ENCODE measurements at regions not wholly inside any gene's neighbourhood (a gene's known extent, or its start where the extent isn't known, plus 50 kb on each side); places are given as distances from the start of the nearest gene placed in this dataset.
"Not testable (repeated sequence)": the region's sequence is repeated elsewhere in the genome, so short reads cannot be mapped to it uniquely, and the experiment has no call there.

DNA sequence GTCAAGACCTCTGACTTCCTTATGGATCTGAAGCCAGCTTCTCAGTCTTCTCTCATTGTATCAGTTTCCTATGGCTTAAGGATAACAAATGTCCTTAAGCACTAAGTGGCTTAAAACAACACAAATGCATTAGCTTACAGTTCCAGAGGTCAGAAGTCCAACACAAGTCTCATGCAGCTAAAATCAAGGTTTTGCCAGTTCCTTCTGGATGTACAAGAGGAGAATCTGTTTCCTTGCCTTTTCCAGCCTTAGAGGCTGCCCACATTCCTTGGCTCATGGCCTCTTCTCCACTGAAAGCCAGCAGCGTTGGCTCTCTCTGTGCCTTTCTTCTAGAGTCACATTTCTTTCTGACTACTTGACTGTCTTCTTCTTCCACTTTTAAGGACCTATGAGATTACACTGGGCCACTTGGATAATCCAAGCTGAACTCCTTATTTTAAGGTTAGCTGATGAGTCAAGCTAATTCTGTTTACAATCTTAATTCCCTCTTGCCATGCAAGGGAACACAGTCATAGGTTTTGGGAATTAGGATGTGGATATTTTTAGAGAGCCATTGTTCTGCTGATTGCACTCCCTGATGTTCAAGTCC lies 179.0 kb downstream of the BCAS1 start:
- no peak for DNase-seq

DNA sequence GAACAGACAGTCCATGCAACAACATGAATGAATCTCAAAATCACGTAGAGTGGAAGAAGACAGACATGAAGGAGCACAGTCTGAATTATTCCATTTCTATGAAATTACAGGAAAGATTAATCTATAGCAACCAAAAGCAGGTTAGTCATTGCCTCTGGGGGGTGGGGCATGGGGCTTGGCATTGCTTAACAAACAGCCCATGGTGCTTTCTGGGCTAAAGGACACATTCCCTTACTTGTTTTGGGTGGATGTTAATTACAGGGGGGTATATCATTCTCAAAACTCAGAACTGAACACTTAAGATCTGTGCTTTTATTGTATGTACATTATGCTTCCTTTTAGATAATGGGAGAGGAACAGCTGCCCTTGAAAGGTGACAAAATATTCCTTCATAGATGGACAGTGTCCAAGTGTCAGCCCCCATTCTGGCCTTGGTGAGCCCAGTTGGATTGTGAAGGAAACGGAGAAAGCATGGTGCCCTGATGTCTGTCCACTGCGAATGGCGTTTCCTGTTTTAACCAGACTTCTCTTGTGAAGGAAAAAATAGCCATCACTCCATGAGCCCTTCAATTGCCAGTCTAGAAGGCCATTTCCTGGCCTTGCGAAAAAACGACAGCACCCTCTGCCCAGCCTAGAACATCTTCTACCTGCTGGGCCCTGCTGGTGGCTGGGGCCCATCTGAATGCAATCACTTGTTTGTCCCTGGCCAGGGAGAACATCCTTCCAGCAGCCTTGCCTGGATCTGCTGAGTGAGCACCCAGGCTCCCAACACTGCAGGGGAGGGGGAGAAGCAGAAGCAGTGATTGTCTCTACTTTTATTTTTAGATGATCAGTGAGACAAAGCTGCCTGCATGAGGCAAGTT lies 179.7 kb downstream of the BCAS1 start:
- no peak for DNase-seq

DNA sequence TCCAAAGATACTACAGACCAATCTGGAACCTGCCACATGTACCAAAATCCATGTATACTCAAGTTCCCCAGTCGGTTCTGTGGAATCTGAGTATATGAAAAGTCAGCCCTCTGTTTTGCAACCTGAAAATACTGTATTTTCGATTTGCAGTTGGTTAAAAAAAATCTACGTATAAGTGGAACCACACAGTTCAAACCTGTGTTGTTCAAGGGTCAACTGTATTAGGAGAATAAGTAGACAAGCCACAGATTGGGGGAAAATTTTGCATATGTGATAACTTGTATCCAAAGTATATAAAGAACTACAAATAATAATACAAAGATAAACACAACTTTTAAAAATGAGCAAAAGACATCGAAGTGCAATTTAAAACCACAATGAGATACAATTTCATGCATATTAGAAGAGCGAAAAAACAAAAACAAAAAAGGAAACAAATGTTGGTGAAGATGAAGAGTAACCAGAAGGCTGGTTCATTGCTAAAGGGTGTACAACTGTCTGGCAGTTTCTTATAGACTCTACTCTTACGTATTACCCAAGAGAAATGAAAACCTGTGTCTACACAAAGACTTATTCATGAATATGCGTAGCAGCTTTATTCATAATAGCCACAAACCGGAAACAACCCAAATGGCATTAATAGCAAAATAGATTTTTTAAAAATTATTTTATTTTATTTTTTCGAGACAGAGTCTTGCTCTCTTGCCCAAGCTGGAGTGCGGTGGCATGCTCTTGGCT lies 180.8 kb downstream of the BCAS1 start:
- no peak for DNase-seq

DNA sequence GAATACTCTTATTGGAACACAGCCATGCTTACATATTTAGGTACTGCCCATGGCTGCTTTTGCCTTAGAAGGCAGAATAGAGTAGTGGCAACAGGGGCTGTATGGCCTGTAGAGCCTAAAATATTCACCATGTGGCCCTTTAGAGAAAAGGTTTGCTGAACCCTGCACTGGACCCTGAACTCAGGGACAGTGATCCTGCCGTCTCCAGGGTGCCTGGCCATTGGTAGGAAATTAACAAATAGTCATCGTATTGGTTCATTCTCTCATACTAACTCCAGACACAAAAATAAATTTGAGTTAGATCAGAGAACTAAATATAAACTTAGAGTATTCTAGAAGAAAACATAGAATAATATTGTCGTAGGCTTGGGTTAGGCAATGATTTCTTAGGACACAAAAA lies 181.4 kb downstream of the BCAS1 start:
- DNase-seq = no peak

DNA sequence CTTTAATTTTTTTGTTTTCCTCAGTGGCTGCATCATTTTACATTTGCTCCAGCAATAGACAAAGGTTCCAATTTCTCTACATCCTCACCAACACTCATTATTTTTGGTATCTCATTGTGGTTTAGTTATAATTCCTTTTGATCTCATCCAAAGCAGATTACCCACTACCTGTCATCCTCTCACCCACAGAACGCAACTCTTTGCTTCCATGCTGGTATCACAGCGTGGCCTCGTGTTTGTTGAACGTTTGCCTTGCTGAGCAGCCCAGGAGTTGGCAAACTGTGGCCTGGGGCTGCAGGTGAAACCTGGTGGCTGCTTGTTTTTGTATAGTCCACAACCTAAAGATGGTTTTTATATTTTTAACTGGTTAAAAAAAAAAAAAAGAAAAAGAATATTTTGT lies 181.9 kb downstream of the BCAS1 start:
- DNase-seq = no peak

DNA sequence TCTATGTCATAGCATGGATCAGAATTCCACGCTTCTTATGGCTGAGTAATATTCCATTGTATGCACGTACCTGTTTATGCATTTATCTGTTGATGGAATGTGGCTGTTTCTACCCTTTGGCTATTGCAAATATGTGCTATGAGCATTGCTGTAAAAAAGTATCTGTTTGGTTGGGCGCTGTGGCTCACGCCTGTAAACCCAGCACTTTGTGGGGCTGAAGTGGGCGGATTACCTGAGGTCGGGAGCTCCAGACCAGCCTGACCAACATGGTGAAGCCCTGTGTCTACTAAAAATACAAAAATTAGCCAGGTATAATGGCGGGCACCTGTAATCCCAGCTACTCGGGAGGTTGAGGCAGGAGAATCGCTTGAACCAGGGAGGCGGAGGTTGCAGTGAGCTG lies 182.4 kb downstream of the BCAS1 start:
- DNase-seq = no peak

DNA sequence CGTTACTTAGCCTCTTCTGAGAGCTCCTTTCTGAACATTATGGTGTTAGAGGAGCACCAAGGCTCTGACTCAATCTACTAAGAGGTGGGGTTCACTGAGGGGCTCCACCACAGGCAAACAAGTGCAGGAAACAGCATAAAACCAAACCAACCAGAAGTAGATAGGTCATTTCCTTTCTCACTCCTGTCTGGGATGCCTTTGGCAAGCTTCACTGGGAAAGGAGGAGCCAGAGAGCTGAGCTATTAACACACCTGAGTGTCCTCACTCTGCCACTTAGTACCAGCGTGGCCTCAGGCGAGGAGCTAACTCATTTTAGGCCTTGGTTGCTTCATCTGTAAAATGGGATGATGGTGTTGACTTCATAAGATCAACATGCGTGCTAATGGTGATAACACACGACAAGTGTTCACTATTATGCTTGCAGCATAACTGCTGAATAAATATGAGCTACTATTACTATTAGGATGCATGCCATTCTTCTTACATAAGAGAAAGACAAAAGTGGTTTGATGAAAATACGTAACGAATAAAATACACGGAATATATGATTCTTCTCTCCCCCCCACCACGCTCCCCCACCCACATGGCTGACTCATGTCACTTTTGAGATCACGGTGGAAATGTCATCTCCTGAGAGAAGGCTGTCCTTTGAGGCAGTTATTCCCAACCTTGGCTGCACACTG lies 185.4 kb downstream of the BCAS1 start:
- no peak for DNase-seq

DNA sequence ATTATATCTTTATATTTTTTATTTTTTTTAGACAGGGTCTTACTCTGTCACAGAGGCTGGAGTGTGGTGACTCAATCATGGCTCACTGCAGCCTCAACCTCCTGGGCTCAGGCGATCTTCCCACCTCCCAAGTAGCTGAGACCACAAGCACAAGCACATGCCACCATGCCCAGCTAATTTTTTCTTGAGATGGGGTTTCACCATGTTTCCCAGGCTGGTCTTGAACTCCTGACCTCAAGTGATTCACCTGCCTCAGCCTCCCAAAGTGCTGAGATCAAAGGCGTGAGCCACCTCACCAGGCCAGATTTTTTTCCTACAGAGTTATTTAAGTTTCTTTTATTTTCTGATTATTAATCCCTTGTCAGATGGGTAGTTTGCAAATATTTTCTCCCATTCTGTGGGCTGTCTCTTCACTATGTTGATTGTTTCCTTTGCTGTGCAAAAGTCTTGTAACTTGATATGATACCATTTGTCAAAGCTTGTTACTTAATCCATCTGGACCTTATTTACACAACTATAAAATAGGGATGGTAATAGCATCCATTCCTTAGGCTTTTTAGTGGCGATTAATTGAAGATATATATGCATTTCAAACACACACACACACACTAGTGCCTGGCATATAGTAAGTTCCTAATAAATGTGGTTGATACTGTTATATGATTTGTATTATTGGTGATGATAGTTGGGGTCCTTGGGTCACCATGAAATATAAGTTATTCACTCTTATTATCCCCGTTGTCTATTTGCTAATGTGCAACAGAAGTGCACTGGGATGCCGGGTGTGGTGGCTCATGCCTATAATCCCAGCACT lies 187.1 kb downstream of the BCAS1 start:
- no peak for DNase-seq

DNA sequence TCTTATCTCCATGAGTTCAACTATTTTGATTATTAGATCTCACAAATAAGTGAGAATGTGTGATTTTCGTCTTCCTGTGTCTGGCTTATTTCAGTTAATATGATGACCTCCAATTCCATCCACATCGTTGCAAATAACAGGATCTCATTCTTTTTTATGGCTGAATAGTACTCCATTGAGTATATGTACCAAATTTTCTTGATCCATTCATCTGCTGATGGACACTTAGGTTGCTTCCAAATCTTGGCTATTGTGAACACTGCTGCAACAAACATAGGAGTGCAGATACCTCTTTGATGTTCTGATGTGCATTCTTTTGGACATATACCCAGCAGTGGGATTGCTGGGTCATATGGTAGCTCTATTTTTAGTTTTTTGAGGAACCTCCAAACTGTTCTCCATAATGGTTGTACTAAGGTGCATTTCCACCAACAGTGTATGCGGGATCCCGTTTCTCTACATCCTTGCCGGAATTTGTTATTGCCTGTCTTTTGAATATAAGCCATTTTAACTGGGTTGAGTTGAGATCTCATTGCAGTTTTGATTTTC lies 187.9 kb downstream of the BCAS1 start:
- DNase-seq = not testable (repeated sequence)

DNA sequence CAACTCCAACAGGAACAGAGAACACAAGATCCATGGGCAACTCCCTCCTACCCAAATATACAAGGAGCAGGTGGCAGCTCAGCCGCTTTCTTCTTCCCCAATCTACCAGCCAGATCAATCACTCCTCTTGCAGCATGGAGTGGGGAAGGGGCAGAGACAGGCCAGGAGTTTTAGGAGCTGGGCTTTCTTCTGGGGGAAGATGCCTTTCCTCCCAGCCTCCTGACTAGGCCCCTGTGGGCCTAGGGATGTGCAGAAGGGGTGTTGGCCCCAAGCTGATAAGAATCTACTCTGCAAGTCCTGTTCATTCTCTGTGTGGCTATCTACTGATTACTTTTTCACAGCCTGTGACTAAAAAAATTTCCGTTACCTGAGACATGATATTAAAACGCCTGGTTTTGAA lies 189.0 kb downstream of the BCAS1 start:
- no peak for DNase-seq

DNA sequence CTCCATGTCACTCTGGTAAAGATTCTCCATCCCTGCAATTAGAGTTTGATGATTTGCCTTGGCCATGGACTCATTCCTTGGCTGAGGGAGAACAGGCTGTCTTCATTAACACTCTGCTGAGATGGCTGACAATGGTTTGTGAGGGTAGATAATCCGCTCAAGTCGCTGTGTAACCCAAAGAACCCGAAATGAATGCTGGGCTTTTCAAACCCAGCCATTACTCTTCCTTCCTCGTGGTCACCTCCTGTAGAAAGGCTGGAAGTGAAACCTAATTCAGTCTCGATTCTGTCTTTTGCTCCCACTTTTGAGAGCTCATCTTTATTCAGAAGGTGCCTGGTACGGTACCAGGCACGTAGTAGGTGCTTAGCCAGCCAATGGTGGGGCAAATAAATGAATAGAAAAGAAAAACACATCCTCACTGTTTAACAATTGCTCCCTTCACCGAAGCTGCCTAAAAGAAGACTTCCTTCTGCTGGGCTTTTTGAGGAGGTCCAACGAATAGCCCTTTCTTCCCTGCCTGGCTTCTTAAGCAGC lies 190.2 kb downstream of the BCAS1 start:
- DNase-seq = no peak

DNA sequence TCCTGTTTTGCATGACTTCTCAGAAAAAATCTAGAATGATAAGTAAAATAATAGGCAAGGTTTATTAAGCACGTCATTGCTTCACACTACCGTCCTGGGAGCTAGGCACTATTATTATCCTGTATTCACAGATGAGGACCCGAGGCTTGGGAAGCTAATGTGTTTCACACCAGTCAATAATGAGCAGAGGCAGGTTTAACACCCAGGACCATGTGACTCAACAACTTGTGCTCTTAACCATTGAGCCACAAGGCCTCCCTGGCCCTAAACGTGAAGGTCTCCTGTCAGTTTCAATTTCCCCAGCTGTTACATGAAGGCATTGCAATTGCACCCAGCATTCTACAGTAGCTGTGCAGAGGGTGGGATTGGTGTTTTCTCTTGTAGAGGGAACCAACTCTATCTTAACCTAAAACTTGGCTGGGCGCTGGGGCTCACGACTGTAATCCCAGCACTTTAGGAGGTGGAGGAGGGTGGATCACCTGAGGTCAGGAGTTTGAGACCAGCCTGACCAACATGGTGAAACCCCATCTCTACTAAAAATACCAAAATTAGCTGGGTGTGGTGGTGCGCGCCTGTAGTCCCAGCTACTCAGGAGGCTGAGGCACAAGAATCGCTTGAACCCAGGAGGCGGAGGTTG lies 191.2 kb downstream of the BCAS1 start:
- DNase-seq = no peak

DNA sequence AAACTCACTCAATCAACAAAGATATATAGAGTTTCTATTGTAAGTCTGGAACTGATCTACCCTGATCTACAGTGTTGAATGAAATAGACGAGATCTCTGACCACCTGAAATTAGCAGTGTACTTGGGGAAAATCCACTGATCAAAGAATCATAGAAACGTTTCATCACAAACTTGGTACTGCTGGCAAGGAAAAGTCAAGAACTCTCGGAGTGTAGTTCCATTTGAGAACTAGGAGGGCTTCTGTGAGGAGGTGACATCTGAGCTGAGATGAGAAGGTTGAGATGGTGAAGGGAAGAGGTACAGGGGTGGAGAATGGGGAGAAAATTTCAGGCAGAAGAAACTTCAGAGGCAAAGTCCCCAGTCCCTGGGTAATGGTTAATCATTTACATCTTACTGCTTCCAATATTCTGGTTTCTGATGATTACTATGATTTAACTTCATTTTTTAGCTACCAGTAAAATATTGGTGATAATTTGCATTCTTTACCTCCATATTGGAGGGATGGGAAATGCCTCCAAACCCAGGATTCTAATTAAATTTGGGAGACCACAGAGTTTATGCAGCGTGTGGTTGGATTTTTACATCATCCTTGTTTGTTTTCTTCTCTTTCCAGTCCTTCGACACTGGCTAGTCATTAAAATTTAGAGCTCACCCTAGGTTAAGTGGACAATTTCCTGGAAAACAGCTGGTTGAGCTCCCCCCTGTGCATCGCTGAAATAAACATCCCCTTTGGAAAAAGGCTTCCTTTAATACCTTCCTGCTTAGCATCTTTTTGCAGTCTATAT lies 191.9 kb downstream of the BCAS1 start:
- no peak for DNase-seq

DNA sequence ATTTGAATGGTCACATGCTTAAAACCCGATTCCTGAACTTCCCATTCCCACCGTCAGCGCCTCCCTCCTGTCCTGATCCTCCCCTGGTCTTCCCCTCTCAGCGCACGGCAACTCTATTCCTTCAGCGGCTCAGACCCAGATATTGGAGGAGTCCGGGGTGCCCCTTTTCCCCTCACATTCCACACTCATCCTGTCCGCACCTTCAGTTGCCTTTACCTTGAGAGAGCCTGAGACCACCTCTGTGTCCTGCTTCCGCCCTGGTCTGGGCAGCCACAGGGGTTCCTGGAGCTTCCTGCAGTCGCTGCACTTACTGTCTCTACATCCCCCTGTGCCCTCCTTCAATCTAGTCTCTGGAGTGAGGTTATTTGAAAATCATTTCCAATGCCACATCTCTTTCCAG lies 193.4 kb downstream of the BCAS1 start:
- DNase-seq = no peak

DNA sequence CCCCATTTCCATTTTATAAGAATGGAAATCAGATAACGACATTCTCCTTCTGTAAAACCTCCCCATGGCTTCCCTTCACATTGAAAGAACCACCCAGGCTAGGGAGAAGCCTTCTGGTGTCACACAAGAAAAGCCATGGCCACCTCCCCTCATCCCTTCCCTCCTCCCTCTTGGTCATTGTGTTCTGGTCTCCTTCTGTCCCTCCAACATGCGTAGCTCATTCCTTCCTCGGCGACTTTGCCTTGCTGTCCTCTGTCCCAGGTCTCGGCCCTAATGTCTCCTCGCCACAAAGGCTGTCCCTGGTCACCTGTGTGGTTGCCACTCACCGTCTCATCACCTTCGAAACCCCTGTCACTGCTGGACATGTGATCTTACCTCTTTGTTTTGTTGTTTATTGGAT lies 193.9 kb downstream of the BCAS1 start:
- no peak for DNase-seq

DNA sequence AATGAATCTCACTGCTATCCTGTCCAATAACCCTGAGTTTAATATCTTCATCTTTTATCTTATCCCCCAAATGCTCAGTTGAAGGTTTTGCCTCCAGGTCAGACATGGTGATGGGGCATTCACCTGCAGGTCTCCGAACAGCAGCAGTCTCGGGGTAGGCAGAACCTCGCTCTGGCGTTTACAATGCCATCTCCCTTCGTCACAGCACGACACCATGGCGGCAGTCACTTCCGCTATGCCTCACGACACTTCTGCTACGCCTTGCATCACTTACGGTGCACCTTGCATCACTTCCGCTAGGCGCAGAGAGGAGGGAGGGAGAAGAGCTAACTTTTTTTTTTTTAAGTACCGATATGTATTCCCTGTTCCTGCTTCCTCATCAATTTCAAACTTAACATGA lies 194.9 kb downstream of the BCAS1 start:
- no peak for DNase-seq

DNA sequence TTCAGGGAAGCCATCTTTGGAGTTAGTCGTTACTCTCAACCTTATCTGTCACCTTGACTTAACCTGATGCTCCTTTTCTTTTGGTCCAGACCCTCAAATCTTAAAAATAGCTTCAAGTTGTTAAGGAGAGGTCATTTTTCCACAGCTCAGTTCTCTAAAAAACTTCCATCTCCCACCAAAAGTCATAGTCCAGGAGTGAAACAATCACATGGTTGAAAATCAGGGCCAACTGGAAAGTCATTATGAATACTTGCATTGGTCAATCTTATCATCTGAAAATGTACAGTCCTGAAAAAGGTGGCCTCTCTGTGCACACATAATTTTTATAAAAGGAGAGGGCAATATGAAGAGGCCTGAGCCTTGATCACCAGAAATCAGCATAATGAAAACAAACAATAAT lies 195.7 kb downstream of the BCAS1 start:
- DNase-seq = no peak

DNA sequence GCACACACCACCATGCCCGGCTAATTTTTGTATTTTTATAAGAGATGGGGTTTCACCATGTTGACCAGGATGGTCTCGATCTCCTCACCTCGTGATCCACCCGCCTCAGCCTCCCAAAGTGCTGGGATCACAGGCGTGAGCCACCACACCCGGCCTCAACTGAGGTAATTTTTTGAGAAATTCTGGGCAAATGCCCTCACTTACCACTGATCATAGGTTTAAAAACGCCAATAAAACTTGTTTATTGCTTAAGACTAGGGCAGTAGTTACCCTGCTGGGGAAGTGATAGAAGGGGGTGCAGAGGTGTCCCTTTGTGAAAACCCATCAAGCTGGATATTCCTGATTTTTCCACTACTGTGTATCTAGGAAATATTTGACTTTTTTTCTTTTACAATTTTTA lies 196.3 kb downstream of the BCAS1 start:
- no peak for DNase-seq

DNA sequence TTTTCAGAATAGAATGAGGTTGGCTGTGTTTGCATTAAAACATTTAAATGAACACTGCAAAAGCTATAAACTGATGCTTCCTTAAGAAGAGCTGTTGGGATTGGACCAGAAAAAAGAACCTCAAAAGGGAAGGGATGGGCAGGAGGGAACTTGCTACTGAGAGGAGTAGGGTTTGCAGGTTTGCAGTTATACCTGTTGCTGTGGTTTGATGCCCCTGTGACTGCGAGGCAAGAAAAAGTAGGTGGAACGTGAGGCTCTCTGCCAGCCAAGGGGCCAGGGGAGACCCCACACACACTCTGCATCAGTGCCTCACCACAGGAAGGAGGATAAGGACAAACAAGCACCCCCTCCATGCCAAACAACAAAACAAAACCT lies 197.2 kb downstream of the BCAS1 start:
- no peak for DNase-seq

DNA sequence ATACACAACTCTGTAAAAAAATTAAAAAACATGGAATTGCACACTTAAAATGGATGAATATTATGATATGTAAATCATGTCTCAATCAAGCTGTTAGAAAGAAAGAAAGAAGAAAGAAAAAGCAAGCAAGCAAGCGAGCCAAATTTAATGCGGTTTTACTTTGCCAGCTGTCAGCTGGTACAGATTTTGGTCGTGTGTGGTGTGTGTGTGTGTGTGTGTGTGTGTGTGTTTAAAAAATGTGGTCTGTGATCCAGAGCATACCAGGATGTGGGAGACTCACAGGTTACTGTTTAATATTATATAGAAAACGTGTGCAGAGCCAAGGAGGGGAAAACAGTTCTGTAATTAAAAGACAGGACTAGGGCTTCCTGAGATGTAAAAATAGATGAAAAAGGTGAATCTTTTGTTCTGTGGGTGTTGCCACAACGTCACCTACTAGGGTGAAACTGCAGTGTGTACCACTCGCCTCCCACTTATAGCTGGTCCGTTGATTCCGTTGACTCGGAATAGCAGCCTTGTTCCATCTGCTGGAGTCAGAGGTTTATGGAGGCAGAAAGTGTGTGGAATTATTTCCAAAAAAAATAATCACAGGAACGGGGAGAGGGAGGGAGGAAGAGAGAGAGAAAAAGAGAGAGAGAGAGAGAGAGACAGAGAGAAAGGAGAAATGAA lies 197.7 kb downstream of the BCAS1 start:
- DNase-seq = peak; percentile 18
